ENCODE measurements at regions not wholly inside any gene's neighbourhood (a gene's known extent, or its start where the extent isn't known, plus 50 kb on each side); places are given as distances from the start of the nearest gene placed in this dataset.

- TF ChIP-seq TARDBP (IDR thresholded peaks at IDR 0.05) (no peak), FOXK2 (IDR thresholded peaks at IDR 0.05) (no peak), NFRKB (IDR thresholded peaks at IDR 0.05) (no peak), SP1 (IDR thresholded peaks at IDR 0.05) (no peak), SUZ12 (IDR thresholded peaks at IDR 0.05) (no peak), FOXM1 (IDR thresholded peaks at IDR 0.05; ENCODE audit: borderline replicate concordance) (no peak), FOXA1 (IDR thresholded peaks at IDR 0.05) (no peak), BHLHE40 (IDR thresholded peaks at IDR 0.05; ENCODE audit: borderline replicate concordance) (no peak), HDGF (IDR thresholded peaks at IDR 0.05; ENCODE audit: borderline replicate concordance) (no peak), ARNT (IDR thresholded peaks at IDR 0.05) (no peak)
- TF ChIP-seq, protein P1, sequence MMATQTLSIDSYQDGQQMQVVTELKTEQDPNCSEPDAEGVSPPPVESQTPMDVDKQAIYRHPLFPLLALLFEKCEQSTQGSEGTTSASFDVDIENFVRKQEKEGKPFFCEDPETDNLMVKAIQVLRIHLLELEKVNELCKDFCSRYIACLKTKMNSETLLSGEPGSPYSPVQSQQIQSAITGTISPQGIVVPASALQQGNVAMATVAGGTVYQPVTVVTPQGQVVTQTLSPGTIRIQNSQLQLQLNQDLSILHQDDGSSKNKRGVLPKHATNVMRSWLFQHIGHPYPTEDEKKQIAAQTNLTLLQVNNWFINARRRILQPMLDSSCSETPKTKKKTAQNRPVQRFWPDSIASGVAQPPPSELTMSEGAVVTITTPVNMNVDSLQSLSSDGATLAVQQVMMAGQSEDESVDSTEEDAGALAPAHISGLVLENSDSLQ (IDR thresholded peaks at IDR 0.05) = no peak
Observed at GRCh38 chr11:112579282-112579681, 318.6 kb upstream of the PLET1 start.
